Cardiac septum (tissue), 1 donor: ENCODE measurements at regions not wholly inside any gene's neighbourhood (a gene's known extent, or its start where the extent isn't known, plus 50 kb on each side); places are given as distances from the start of the nearest gene placed in this dataset.
"Not testable (repeated sequence)": the region's sequence is repeated elsewhere in the genome, so short reads cannot be mapped to it uniquely, and the experiment has no call there.

Source experiments
- DNase-seq: peaks from one replicate; pipeline ENCODE4 v3.0.0-alpha.2; 2020; ENCODE audit warnings: low spot score
- intact Hi-C: fragments of 100-400 bp; cut with DNase I; formaldehyde crosslinking; loops from one replicate; pipeline ENCODE4 v1.14.0; 2022
- donor health status: DM: no; HTN: no; CAD: no.

- intact Hi-C loops, result no loop called here
- DNase-seq, result no peak
These were observed 79.0 kb upstream of the ATXN1 start for GRCh38 chr6:16840291-16840690.

GRCh38 chr6:16839631-16840179, 78.4 kb upstream of the ATXN1 start:
- DNase-seq, result no peak
- intact Hi-C loops, result no loop called here

- intact Hi-C loops, result no loop called here
- DNase-seq, result no peak
These were observed 76.1 kb upstream of the ATXN1 start for GRCh38 chr6:16837217-16837972.

GRCh38 chr6:16836144-16836981, 75.1 kb upstream of the ATXN1 start:
- no peak for DNase-seq
- intact Hi-C loops, result no loop called here

- DNase-seq, result no peak
- intact Hi-C loops, result no loop called here
These were observed 73.0 kb upstream of the ATXN1 start for GRCh38 chr6:16834242-16834641.

GRCh38 chr6:16832721-16833120, 71.5 kb upstream of the ATXN1 start:
- no peak for DNase-seq
- intact Hi-C loops, result no loop called here

- DNase-seq, result no peak
- intact Hi-C loops, result no loop called here
These were observed 70.8 kb upstream of the ATXN1 start for GRCh38 chr6:16832043-16832567.

- DNase-seq, result no peak
- intact Hi-C loops, result no loop called here
These were observed 69.9 kb upstream of the ATXN1 start for GRCh38 chr6:16831136-16831535.

GRCh38 chr6:16828058-16828457, 66.8 kb upstream of the ATXN1 start:
- intact Hi-C loops, result no loop called here
- DNase-seq, result no peak

GRCh38 chr6:16827627-16828026, 66.4 kb upstream of the ATXN1 start:
- DNase-seq, result no peak
- intact Hi-C loops, result no loop called here

GRCh38 chr6:16825784-16826183, 64.5 kb upstream of the ATXN1 start:
- intact Hi-C loops, result no loop called here
- DNase-seq, result no peak

GRCh38 chr6:16824845-16825685, 63.8 kb upstream of the ATXN1 start:
- DNase-seq, result no peak
- intact Hi-C loops, result no loop called here

GRCh38 chr6:16823718-16824352, 62.6 kb upstream of the ATXN1 start:
- intact Hi-C loops, result no loop called here
- DNase-seq, result no peak

GRCh38 chr6:16822975-16823717, 61.9 kb upstream of the ATXN1 start:
- DNase-seq, result no peak
- intact Hi-C loops, result no loop called here

GRCh38 chr6:16822529-16822928, 61.3 kb upstream of the ATXN1 start:
- DNase-seq, result no peak
- intact Hi-C loops, result no loop called here

GRCh38 chr6:16821834-16822264, 60.6 kb upstream of the ATXN1 start:
- intact Hi-C loops, result no loop called here
- DNase-seq, result no peak

- DNase-seq, intact Hi-C loops: not testable (repeated sequence)
These were observed 59.0 kb upstream of the ATXN1 start for GRCh38 chr6:16820262-16820661.

GRCh38 chr6:16819752-16820151, 58.5 kb upstream of the ATXN1 start:
- intact Hi-C loops, result no loop called here
- DNase-seq, result no peak
